ENCODE measurements at regions not wholly inside any gene's neighbourhood (a gene's known extent, or its start where the extent isn't known, plus 50 kb on each side); places are given as distances from the start of the nearest gene placed in this dataset.
"Not testable (repeated sequence)": the region's sequence is repeated elsewhere in the genome, so short reads cannot be mapped to it uniquely, and the experiment has no call there.

DNA sequence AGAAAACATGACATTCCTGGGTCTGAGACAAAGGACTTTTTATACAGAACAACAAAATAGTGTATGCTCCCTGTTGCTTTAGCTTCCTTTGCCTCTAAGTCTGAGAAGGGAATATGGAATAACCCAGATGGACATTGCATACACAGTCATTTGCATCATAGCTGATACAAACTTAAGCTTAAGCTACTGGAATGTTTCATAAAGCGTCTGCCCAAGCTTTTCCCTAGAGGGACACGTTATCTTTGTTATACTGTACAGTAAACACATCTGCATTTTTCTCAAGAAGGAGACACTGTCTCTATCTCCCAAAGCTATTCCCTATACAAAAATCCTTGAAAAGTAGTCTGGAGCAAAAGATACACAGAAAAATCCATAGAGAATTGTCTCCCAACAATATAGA, 775.0 kb downstream of the DIPK2A start:
- intact Hi-C loops (cut with DNase I), result no loop called here

GRCh38 chr3:144749536-144750253, 778.1 kb downstream of the DIPK2A start:
- 95 to 96% methylated on average over 38 of the region's 38 CpGs for WGBS, 2 donors
- H3K9me3 ChIP-seq, DNase-seq: not testable (repeated sequence)

More for the DNA sequence above, 775.0 kb downstream of the DIPK2A start:
- no peak for TF ChIP-seq CTCF (IDR thresholded peaks at IDR 0.05)
- no peak for TF ChIP-seq POLR2A (IDR thresholded peaks at IDR 0.05)
- TF ChIP-seq POLR2AphosphoS5 (IDR thresholded peaks at IDR 0.05), result no peak
- TF ChIP-seq EP300 (IDR thresholded peaks at IDR 0.05), result no peak
- no peak overlapping the region for H3K4me3 ChIP-seq
- WGBS, 2 donors, result 64 to 76% methylated on average over 2 of the region's 2 CpGs
- no peaks in the 10 kb centered on the region for H3K27me3 ChIP-seq
- no peaks in the 10 kb centered on the region for H3K36me3 ChIP-seq
- no peaks in the 10 kb centered on the region for H3K9me3 ChIP-seq
- DNase-seq, result no peak
- H3K27ac ChIP-seq, result no peak overlapping the region
- no peaks in the 10 kb centered on the region for H3K4me1 ChIP-seq

GRCh38 chr3:144754076-144754783, 782.6 kb downstream of the DIPK2A start:
- H3K27me3 ChIP-seq, result no peaks in the 10 kb centered on the region
- no peaks in the 10 kb centered on the region for H3K36me3 ChIP-seq
- no peaks in the 10 kb centered on the region for H3K4me1 ChIP-seq
- H3K4me3 ChIP-seq, result no peak overlapping the region
- intact Hi-C loops (cut with DNase I), result no loop called here
- TF ChIP-seq CTCF (IDR thresholded peaks at IDR 0.05) (no peak), POLR2AphosphoS5 (IDR thresholded peaks at IDR 0.05) (no peak), POLR2A (IDR thresholded peaks at IDR 0.05) (no peak), EP300 (IDR thresholded peaks at IDR 0.05) (no peak)
- WGBS, 2 donors, result 72 to 87% methylated on average over 3 of the region's 3 CpGs
- H3K9me3 ChIP-seq, result peaks cover 0 to 4% (median 0%) of the 10 kb centered on the region in 4 donors
- no peak for DNase-seq
- no peak overlapping the region for H3K27ac ChIP-seq

More at GRCh38 chr3:144749536-144750253, 778.1 kb downstream of the DIPK2A start:
- H3K27me3 ChIP-seq; H3K27ac ChIP-seq; H3K4me3 ChIP-seq; intact Hi-C loops (cut with DNase I); H3K36me3 ChIP-seq; H3K4me1 ChIP-seq: not testable (repeated sequence)

GRCh38 chr3:144756704-144757440, 785.2 kb downstream of the DIPK2A start:
- no peak overlapping the region for H3K27ac ChIP-seq
- no peaks in the 10 kb centered on the region for H3K4me1 ChIP-seq
- no peak overlapping the region for H3K4me3 ChIP-seq
- 91 to 93% methylated on average over 27 of the region's 27 CpGs for WGBS, 2 donors
- no peak for DNase-seq
- no peaks in the 10 kb centered on the region for H3K27me3 ChIP-seq
- no peaks in the 10 kb centered on the region for H3K36me3 ChIP-seq
- intact Hi-C loops (cut with DNase I), result no loop called here
- no peak for TF ChIP-seq CTCF (IDR thresholded peaks at IDR 0.05)
- no peak for TF ChIP-seq POLR2A (IDR thresholded peaks at IDR 0.05)
- TF ChIP-seq EP300 (IDR thresholded peaks at IDR 0.05), result no peak
- no peak for TF ChIP-seq POLR2AphosphoS5 (IDR thresholded peaks at IDR 0.05)
- peaks cover 0 to 4% (median 0%) of the 10 kb centered on the region in 4 donors for H3K9me3 ChIP-seq

- intact Hi-C loops (cut with DNase I), result no loop called here
- H3K36me3 ChIP-seq, result no peaks in the 10 kb centered on the region
- DNase-seq, result no peak
- peaks cover 0 to 4% (median 0%) of the 10 kb centered on the region in 4 donors for H3K9me3 ChIP-seq
- 49 to 55% methylated on average over 2 of the region's 2 CpGs for WGBS, 2 donors
- no peaks in the 10 kb centered on the region for H3K27me3 ChIP-seq
- H3K27ac ChIP-seq, result no peak overlapping the region
- no peaks in the 10 kb centered on the region for H3K4me1 ChIP-seq
- no peak for TF ChIP-seq POLR2AphosphoS5 (IDR thresholded peaks at IDR 0.05)
- TF ChIP-seq POLR2A (IDR thresholded peaks at IDR 0.05), result no peak
- no peak for TF ChIP-seq EP300 (IDR thresholded peaks at IDR 0.05)
- TF ChIP-seq CTCF (IDR thresholded peaks at IDR 0.05), result no peak
- H3K4me3 ChIP-seq, result no peak overlapping the region
Measured at GRCh38 chr3:144760831-144761230, 789.2 kb downstream of the DIPK2A start.

Data from sigmoid colon (tissue), 6 donors.